ENCODE measurements at regions not wholly inside any gene's neighbourhood (a gene's known extent, or its start where the extent isn't known, plus 50 kb on each side); places are given as distances from the start of the nearest gene placed in this dataset.

DNA sequence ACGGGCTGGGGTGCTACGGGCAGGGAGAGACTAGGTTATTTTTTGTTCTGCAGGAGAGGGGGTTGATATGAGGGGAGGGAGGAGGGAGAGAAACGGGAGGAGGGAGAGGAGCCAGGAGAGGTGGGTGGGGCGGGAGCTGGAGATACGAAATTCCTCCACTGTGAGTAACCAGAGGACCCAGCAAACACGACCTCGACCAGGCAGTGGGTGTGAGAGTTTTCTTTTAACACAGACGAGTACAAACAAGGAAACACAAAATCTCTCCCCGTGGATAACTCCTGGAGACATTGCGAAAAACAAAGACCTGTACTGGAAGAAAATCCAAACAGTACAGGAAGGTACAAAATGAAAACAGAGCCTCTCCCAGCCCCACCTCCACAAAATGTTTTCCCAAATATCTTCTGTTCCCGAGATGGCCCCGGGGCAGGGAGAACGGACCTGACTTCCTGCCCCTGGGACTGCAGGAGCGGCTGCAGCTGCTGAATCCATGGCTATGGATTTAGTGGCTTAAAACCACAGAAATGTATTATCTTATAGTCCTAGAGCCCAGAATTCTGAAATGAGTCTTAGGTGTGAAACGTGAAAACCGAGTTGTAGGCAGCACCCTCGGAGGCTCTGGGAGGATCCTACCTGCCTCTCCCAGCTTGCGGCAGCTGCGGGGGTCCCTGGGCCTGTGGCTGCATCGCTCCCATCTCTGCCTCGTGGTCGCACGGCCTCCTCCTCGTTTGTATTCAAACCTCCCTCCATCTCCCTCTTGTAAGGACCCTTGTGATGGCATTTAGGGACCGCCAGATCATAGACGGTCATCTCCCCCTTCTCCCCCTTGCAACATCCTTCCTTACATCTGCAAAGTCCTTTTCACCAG, 82.2 kb downstream of the RIPK4 start:
- Histone ChIP-seq H3K9me3 (no peaks in the 10 kb centered on the region), H3K36me3 (no peaks in the 10 kb centered on the region), H3K4me1 (peaks cover 40% of the 10 kb centered on the region), H3K27ac (peak overlapping the region; percentile 66), H3K27me3 (no peaks in the 10 kb centered on the region), H3K4me3 (no peak overlapping the region)
- intact Hi-C loops (cut with DNase I): no loop called here
- DNase-seq (ENCODE audit: extremely low spot score in 2 of 2): no peak
- TF ChIP-seq, protein P1, sequence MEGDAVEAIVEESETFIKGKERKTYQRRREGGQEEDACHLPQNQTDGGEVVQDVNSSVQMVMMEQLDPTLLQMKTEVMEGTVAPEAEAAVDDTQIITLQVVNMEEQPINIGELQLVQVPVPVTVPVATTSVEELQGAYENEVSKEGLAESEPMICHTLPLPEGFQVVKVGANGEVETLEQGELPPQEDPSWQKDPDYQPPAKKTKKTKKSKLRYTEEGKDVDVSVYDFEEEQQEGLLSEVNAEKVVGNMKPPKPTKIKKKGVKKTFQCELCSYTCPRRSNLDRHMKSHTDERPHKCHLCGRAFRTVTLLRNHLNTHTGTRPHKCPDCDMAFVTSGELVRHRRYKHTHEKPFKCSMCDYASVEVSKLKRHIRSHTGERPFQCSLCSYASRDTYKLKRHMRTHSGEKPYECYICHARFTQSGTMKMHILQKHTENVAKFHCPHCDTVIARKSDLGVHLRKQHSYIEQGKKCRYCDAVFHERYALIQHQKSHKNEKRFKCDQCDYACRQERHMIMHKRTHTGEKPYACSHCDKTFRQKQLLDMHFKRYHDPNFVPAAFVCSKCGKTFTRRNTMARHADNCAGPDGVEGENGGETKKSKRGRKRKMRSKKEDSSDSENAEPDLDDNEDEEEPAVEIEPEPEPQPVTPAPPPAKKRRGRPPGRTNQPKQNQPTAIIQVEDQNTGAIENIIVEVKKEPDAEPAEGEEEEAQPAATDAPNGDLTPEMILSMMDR (IDR thresholded peaks at IDR 0.05): no peak
- TF ChIP-seq POLR2AphosphoS5 (IDR thresholded peaks at IDR 0.05; ENCODE audit: insufficient read depth in 1 of 2, low read depth in 1 of 2) (peak in 1 of 2 donors; percentile 42), POLR2A (IDR thresholded peaks at IDR 0.05) (no peak)

- DNase-seq (ENCODE audit: extremely low spot score in 2 of 2): no peak
- intact Hi-C loops (cut with DNase I): no loop called here
- TF ChIP-seq POLR2A (IDR thresholded peaks at IDR 0.05): no peak
- no peak for TF ChIP-seq POLR2AphosphoS5 (IDR thresholded peaks at IDR 0.05; ENCODE audit: insufficient read depth in 1 of 2, low read depth in 1 of 2)
- TF ChIP-seq, protein P1 (IDR thresholded peaks at IDR 0.05): no peak
- peak overlapping the region; percentile 66 for H3K27ac ChIP-seq
- H3K36me3 ChIP-seq: no peaks in the 10 kb centered on the region
- no peak overlapping the region for H3K4me3 ChIP-seq
- H3K9me3 ChIP-seq: no peaks in the 10 kb centered on the region
- no peaks in the 10 kb centered on the region for H3K27me3 ChIP-seq
- peaks cover 48% of the 10 kb centered on the region for H3K4me1 ChIP-seq
Observed at GRCh38 chr21:41683815-41684214, 83.0 kb downstream of the RIPK4 start.

DNA sequence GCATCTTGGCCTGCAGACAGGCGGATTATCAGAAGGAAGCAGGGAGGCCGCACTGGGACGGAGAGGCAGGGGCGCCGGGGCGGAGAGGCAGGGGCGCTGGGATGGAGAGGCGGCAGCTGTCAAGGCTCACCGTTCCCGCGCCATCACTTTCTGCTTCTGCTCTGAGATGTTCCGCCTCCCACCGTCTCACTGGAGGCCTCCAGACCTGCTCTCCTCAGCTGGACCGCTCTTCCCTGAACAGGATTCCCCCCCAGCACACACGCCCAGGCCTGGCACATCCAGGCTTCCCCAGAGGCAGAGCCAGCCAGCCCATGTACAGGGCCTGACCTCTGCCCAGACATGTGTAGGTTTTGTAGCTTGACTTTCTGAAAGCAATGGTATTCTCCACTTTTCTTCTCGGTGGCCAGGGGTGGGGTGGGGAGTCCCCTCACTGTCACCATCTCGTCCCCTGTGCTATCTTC, 84.1 kb downstream of the RIPK4 start:
- Histone ChIP-seq H3K4me3 (no peak overlapping the region), H3K4me1 (peaks cover 59% of the 10 kb centered on the region), H3K27me3 (no peaks in the 10 kb centered on the region), H3K36me3 (no peaks in the 10 kb centered on the region), H3K9me3 (no peaks in the 10 kb centered on the region), H3K27ac (peak overlapping the region; percentile 84)
- no peak for TF ChIP-seq POLR2A (IDR thresholded peaks at IDR 0.05)
- TF ChIP-seq, protein P1 (IDR thresholded peaks at IDR 0.05): no peak
- no peak for TF ChIP-seq POLR2AphosphoS5 (IDR thresholded peaks at IDR 0.05; ENCODE audit: insufficient read depth in 1 of 2, low read depth in 1 of 2)
- no peak for DNase-seq (ENCODE audit: extremely low spot score in 2 of 2)
- intact Hi-C loops (cut with DNase I): no loop called here

- no peak for DNase-seq (ENCODE audit: extremely low spot score in 2 of 2)
- intact Hi-C loops (cut with DNase I): no loop called here
- Histone ChIP-seq H3K27me3 (no peaks in the 10 kb centered on the region), H3K4me3 (no peak overlapping the region), H3K36me3 (no peaks in the 10 kb centered on the region), H3K27ac (peak overlapping the region; percentile 84), H3K9me3 (no peaks in the 10 kb centered on the region), H3K4me1 (peaks cover 63% of the 10 kb centered on the region)
- peak in 1 of 2 donors; percentile 22 for TF ChIP-seq POLR2AphosphoS5 (IDR thresholded peaks at IDR 0.05; ENCODE audit: insufficient read depth in 1 of 2, low read depth in 1 of 2)
- no peak for TF ChIP-seq POLR2A (IDR thresholded peaks at IDR 0.05)
Observed at GRCh38 chr21:41681939-41682718, 84.7 kb downstream of the RIPK4 start.

DNA sequence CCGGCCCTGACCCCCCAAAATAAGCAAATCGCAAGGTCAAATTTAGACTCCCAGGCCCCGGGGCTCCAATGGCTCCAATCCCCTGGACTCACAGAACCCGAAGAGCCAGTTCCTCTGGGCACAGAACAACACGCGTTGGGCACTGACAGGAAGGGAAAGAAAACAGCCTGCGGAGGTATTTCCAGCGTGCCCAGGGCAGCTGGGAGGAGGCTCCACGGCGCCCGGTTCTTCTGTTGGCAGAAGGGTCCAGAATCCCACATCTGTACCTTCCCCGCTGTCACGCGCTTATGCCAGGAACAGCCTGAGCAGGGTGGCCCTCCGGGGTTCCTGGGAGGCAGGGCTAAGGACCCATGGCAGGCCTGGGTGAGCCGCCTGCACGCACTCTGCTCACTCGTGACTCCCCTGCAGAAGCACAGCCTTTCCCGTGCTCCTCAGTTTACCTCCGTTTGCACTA, 85.5 kb downstream of the RIPK4 start:
- Histone ChIP-seq H3K36me3 (no peaks in the 10 kb centered on the region), H3K9me3 (no peaks in the 10 kb centered on the region), H3K27ac (peak overlapping the region; percentile 84), H3K4me1 (peaks cover 63% of the 10 kb centered on the region), H3K27me3 (no peaks in the 10 kb centered on the region), H3K4me3 (no peak overlapping the region)
- DNase-seq (ENCODE audit: extremely low spot score in 2 of 2): no peak
- peak in 1 of 2 donors; percentile 54 for TF ChIP-seq POLR2AphosphoS5 (IDR thresholded peaks at IDR 0.05; ENCODE audit: insufficient read depth in 1 of 2, low read depth in 1 of 2)
- TF ChIP-seq, protein P1 (IDR thresholded peaks at IDR 0.05): no peak
- intact Hi-C loops (cut with DNase I): no loop called here

Data from vagina (tissue), 2 donors.